Osteocyte (in vitro differentiated cells): ENCODE measurements at regions not wholly inside any gene's neighbourhood (a gene's known extent, or its start where the extent isn't known, plus 50 kb on each side); places are given as distances from the start of the nearest gene placed in this dataset.

Experiments used
- DNase-seq: peaks from one replicate; pipeline ENCODE4 v3.0.0; 2021; ENCODE audit warnings: mixed read lengths; ENCODE audit not compliant: unreplicated experiment; ENCODE audit errors: extremely low spot score
- H3K27ac Mint-ChIP-seq: one replicate; pipeline ENCODE4 v1.8.0; 2021; ENCODE audit warnings: mild to moderate bottlenecking, mixed read lengths; ENCODE audit not compliant: unreplicated experiment
- H3K27me3 Mint-ChIP-seq: one replicate; pipeline ENCODE4 v1.8.0; 2021; ENCODE audit warnings: mixed read lengths; ENCODE audit not compliant: unreplicated experiment
- H3K36me3 Mint-ChIP-seq: one replicate; pipeline ENCODE4 v1.8.0; 2021; ENCODE audit warnings: mixed read lengths; ENCODE audit not compliant: unreplicated experiment
- H3K4me1 Mint-ChIP-seq: one replicate; pipeline ENCODE4 v1.8.0; 2021; ENCODE audit warnings: mixed read lengths; ENCODE audit not compliant: unreplicated experiment
- H3K4me3 Mint-ChIP-seq: one replicate; pipeline ENCODE4 v1.8.0; 2021; ENCODE audit warnings: mild to moderate bottlenecking, moderate library complexity, mixed read lengths; ENCODE audit not compliant: unreplicated experiment
- H3K9me3 Mint-ChIP-seq: one replicate; pipeline ENCODE4 v1.8.0; 2021; ENCODE audit warnings: mixed read lengths; ENCODE audit not compliant: unreplicated experiment
- CTCF ChIP-seq: fragments of 200-600 bp; sonication (generic); IDR thresholded peaks from 2 replicates; pipeline ENCODE4 v1.5.0; 2021; ENCODE audit warnings: antibody characterized with exemption, mild to moderate bottlenecking, moderate library complexity

- Mint-ChIP-seq H3K36me3 (peaks cover 2% of the 10 kb centered on the region), H3K4me1 (peaks cover 23% of the 10 kb centered on the region), H3K27me3 (peaks cover 4% of the 10 kb centered on the region), H3K9me3 (no peaks in the 10 kb centered on the region), H3K4me3 (no peak overlapping the region), H3K27ac (no peak overlapping the region)
- TF ChIP-seq CTCF, result no peak
- no peak for DNase-seq
These were observed 177.9 kb downstream of the PHLDA1 start for GRCh38 chr12:75853626-75854025.

GRCh38 chr12:75852956-75853355, 178.6 kb downstream of the PHLDA1 start:
- Mint-ChIP-seq H3K9me3 (no peaks in the 10 kb centered on the region), H3K4me3 (no peak overlapping the region), H3K27me3 (peaks cover 4% of the 10 kb centered on the region), H3K4me1 (peaks cover 29% of the 10 kb centered on the region), H3K36me3 (peaks cover 2% of the 10 kb centered on the region), H3K27ac (no peak overlapping the region)
- DNase-seq, result no peak
- no peak for TF ChIP-seq CTCF

- no peaks in the 10 kb centered on the region for H3K9me3 Mint-ChIP-seq
- peaks cover 2% of the 10 kb centered on the region for H3K36me3 Mint-ChIP-seq
- peaks cover 29% of the 10 kb centered on the region for H3K4me1 Mint-ChIP-seq
- DNase-seq, result no peak
- peaks cover 4% of the 10 kb centered on the region for H3K27me3 Mint-ChIP-seq
- H3K27ac Mint-ChIP-seq, result no peak overlapping the region
- no peak for TF ChIP-seq CTCF
- H3K4me3 Mint-ChIP-seq, result no peak overlapping the region
These were observed 179.4 kb downstream of the PHLDA1 start for GRCh38 chr12:75852143-75852542.

GRCh38 chr12:75850721-75851462, 180.7 kb downstream of the PHLDA1 start:
- Mint-ChIP-seq H3K36me3 (peaks cover 2% of the 10 kb centered on the region), H3K4me1 (peaks cover 29% of the 10 kb centered on the region), H3K4me3 (no peak overlapping the region), H3K9me3 (peaks cover 5% of the 10 kb centered on the region), H3K27ac (peak overlapping the region; percentile 28), H3K27me3 (peaks cover 4% of the 10 kb centered on the region)
- TF ChIP-seq CTCF, result no peak
- no peak for DNase-seq

GRCh38 chr12:75848961-75849360, 182.6 kb downstream of the PHLDA1 start:
- no peak for TF ChIP-seq CTCF
- Mint-ChIP-seq H3K27me3 (peaks cover 4% of the 10 kb centered on the region), H3K4me1 (peaks cover 29% of the 10 kb centered on the region), H3K27ac (peak overlapping the region; percentile 44), H3K36me3 (peaks cover 2% of the 10 kb centered on the region), H3K9me3 (peaks cover 5% of the 10 kb centered on the region), H3K4me3 (no peak overlapping the region)
- no peak for DNase-seq
